Astrocyte of the spinal cord (primary cell): ENCODE measurements at regions not wholly inside any gene's neighbourhood (a gene's known extent, or its start where the extent isn't known, plus 50 kb on each side); places are given as distances from the start of the nearest gene placed in this dataset.

ENCODE experiments used
- DNase-seq: peaks from one replicate; pipeline ENCODE4 v3.0.0; 2011; ENCODE audit warnings: low read depth, low spot score
- H3K4me3 ChIP-seq: 2 replicates; pipeline ENCODE4 v1.5.1; 2011; ENCODE audit warnings: low read depth, mild to moderate bottlenecking, low read length, moderate library complexity
- in situ Hi-C: cut with HindIII; loops from 2 replicates; pipeline ENCODE4 v1.10.0; 2017; ENCODE audit warnings: low sequenced_read_pairs
- TF ChIP-seq, protein P1 (sequence below): IDR thresholded peaks from 2 replicates; pipeline ENCODE4 v1.5.1; 2012; ENCODE audit warnings: low read depth, mild to moderate bottlenecking, low read length, inconsistent platforms

DNA sequence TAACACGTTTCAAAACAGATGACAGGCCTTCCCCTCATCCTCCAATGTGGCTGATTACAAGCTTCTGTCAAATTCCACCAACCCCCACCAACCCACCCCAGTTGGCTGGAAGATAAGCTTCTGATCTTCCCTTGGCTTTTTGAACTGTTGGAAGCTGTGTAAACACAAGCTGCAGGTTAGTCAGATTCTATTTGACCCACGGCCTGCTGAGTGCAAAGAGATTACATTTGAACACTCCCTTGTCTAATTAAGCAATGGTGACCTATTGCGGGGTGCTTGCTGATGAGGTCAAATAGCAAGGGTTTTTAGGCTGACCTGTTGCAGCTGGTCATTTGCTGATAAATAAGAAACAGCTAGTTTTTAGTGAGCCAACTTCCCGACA is 379.7 kb downstream of the BMP2 start:
- in situ Hi-C loops: no loop called here

GRCh38 chr20:7151676-7152470 is 384.4 kb downstream of the BMP2 start:
- TF ChIP-seq, protein P1, sequence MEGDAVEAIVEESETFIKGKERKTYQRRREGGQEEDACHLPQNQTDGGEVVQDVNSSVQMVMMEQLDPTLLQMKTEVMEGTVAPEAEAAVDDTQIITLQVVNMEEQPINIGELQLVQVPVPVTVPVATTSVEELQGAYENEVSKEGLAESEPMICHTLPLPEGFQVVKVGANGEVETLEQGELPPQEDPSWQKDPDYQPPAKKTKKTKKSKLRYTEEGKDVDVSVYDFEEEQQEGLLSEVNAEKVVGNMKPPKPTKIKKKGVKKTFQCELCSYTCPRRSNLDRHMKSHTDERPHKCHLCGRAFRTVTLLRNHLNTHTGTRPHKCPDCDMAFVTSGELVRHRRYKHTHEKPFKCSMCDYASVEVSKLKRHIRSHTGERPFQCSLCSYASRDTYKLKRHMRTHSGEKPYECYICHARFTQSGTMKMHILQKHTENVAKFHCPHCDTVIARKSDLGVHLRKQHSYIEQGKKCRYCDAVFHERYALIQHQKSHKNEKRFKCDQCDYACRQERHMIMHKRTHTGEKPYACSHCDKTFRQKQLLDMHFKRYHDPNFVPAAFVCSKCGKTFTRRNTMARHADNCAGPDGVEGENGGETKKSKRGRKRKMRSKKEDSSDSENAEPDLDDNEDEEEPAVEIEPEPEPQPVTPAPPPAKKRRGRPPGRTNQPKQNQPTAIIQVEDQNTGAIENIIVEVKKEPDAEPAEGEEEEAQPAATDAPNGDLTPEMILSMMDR: no peak
- in situ Hi-C loops: no loop called here
- H3K4me3 ChIP-seq: no peak overlapping the region
- peak; percentile 12 for DNase-seq

More for the DNA sequence above, 379.7 kb downstream of the BMP2 start:
- no peak overlapping the region for H3K4me3 ChIP-seq
- TF ChIP-seq, protein P1: no peak
- DNase-seq: no peak

- TF ChIP-seq, protein P1: no peak
- in situ Hi-C loops: no loop called here
- DNase-seq: no peak
- H3K4me3 ChIP-seq: no peak overlapping the region
Observed at GRCh38 chr20:7155282-7155681, 387.8 kb downstream of the BMP2 start.

- in situ Hi-C loops: no loop called here
- no peak overlapping the region for H3K4me3 ChIP-seq
- DNase-seq: peak; percentile 3
- TF ChIP-seq, protein P1: no peak
Observed at GRCh38 chr20:7155794-7156193, 388.3 kb downstream of the BMP2 start.

DNA sequence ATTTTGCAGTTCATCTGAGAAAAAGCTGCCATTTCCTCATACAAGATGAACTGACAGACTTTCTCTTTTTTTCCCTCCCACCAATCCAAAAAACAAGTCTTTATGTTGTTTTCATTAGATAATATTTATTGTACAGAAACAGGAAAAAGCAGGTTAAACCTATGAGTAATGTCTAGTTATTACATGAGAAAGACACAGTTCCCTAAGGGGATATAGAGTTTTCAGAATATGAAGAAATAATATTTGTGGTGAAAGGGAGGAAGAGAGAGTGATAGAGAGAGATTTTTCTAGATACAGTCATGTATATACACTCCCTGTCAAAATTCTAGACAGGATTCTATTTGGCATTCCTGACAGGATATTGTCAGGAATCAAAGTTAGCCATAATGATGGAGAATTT is 392.4 kb downstream of the BMP2 start:
- TF ChIP-seq, protein P1: no peak
- peak; percentile 29 for DNase-seq
- H3K4me3 ChIP-seq: no peak overlapping the region
- in situ Hi-C loops: no loop called here

DNA sequence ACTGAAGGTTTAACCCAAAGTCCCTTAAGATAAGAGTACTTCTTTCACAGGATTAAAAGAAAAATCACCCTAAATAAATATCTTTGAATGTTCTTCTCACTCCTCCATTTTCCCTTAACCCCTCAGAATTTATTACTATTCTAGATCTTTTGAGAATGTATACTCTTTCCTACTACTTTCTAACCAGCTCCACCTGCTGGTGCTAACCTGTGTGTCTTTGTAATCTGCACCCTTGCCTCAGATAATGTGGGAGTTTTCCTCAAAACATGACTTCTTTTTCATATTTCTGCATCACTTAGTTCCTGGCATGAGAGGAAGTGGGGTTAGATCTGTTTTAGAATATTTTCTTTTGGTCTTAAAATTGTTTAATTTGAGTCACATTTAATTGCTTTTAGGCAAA is 394.2 kb downstream of the BMP2 start:
- in situ Hi-C loops: no loop called here
- TF ChIP-seq, protein P1: peak; percentile 57
- peak; percentile 15 for DNase-seq
- no peak overlapping the region for H3K4me3 ChIP-seq
